Prostate gland (tissue), 2 donors: ENCODE measurements at regions not wholly inside any gene's neighbourhood (a gene's known extent, or its start where the extent isn't known, plus 50 kb on each side); places are given as distances from the start of the nearest gene placed in this dataset.

ENCODE experiments used
- POLR2A ChIP-seq: fragments of 450-650 bp; IDR thresholded peaks from one replicate; pipeline ENCODE4 v1.6.1; 2016; ENCODE audit warnings: antibody characterized with exemption, mild to moderate bottlenecking
- POLR2AphosphoS5 ChIP-seq: sonication (generic); formaldehyde crosslinking; IDR thresholded peaks from one replicate; pipeline ENCODE4 v1.6.1; 2017; ENCODE audit warnings: antibody characterized with exemption
- TF ChIP-seq, protein P1 (sequence below), 4 experiments: fragments of 200-600 bp in 2 of 4; fragments of 450-650 bp in 2 of 4; sonication (generic) in 2 of 4; IDR thresholded peaks; 1 replicate in 3 of 4; 2 replicates in 1 of 4; pipeline ENCODE4 v1.5.1; 2016 to 2019; ENCODE audit warnings: antibody characterized with exemption in 4 of 4, mild to moderate bottlenecking in 2 of 4, moderate library complexity in 2 of 4

DNA sequence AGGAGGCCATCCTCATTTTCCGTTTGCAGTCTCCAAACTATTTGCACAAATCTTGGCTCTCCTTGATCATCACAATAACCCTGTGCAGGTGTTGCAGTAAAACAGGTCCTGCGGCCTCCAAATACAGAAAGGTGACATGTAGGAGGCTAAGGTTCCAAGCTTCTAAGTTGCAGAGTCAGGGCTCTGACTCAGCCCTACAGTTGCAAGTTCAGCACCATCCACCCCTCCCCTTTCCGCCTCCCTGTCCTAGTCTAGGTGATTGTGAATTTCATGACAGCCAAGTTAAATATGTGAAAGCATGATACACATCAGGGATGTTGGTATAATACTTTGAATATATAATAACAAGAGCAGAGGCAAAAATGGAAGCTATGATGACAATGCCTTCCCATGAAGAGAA, 317.3 kb upstream of the CDH4 start:
- no peak for TF ChIP-seq POLR2AphosphoS5
- TF ChIP-seq, protein P1, sequence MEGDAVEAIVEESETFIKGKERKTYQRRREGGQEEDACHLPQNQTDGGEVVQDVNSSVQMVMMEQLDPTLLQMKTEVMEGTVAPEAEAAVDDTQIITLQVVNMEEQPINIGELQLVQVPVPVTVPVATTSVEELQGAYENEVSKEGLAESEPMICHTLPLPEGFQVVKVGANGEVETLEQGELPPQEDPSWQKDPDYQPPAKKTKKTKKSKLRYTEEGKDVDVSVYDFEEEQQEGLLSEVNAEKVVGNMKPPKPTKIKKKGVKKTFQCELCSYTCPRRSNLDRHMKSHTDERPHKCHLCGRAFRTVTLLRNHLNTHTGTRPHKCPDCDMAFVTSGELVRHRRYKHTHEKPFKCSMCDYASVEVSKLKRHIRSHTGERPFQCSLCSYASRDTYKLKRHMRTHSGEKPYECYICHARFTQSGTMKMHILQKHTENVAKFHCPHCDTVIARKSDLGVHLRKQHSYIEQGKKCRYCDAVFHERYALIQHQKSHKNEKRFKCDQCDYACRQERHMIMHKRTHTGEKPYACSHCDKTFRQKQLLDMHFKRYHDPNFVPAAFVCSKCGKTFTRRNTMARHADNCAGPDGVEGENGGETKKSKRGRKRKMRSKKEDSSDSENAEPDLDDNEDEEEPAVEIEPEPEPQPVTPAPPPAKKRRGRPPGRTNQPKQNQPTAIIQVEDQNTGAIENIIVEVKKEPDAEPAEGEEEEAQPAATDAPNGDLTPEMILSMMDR (IDR thresholded peaks at IDR 0.05) = no peak
- TF ChIP-seq POLR2A = no peak
